Lower leg skin (tissue), 4 donors: ENCODE measurements at regions not wholly inside any gene's neighbourhood (a gene's known extent, or its start where the extent isn't known, plus 50 kb on each side); places are given as distances from the start of the nearest gene placed in this dataset.

Experiments
- DNase-seq, 2 donors: peaks; one replicate each; pipeline ENCODE4 v3.0.0-alpha.2; 2019; ENCODE audit warnings: low spot score in 2 of 2
- H3K4me3 ChIP-seq: fragments of 200-600 bp; sonication (generic); 2 replicates; pipeline ENCODE4 v1.5.1; 2017; ENCODE audit warnings: mild to moderate bottlenecking, low read depth; ENCODE audit not compliant: poor library complexity, severe bottlenecking
- POLR2A ChIP-seq, 2 donors: fragments of 450-650 bp; IDR thresholded peaks; one replicate each; pipeline ENCODE4 v1.6.1; 2016 to 2017; ENCODE audit warnings: antibody characterized with exemption in 2 of 2, mild to moderate bottlenecking in 1 of 2, moderate library complexity in 1 of 2
- WGBS, 2 donors: methylation state at CpG; one replicate each; pipeline ENCODE4 v1.1.5; 2018; 5-methylcytosine and 5-hydroxymethylcytosine counted together
- intact Hi-C: fragments of 100-400 bp; cut with DNase I; formaldehyde crosslinking; loops from one replicate; pipeline ENCODE4 v1.15.0; 2023; ENCODE audit warnings: low total_unique reads
- TF ChIP-seq, protein P1 (sequence below), 3 donors: fragments of 450-650 bp; IDR thresholded peaks; one replicate each; pipeline ENCODE4 v1.5.1; 2016; ENCODE audit warnings: antibody characterized with exemption in 3 of 3, mild to moderate bottlenecking in 3 of 3, moderate library complexity in 2 of 3

DNA sequence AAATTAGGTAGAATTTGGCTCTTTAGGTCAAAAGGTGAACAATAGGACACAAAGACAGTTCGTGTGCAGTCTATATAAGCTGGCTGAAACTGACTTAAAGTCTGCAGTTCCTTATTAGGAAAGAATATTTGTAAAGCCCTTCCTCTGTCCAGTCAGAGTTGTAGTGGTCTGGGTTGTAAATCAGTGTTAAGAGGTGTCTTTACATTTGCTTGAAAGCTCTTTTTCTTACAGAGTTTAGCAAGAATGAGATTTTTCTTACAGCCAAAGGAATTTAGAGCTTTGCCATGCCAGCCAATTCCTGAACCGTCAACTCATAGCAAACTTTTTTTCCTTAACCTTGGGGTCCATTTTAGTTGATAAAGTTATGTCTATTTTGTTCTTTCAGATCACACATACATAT lies 786.1 kb upstream of the CTNND2 start:
- intact Hi-C loops: no loop called here
- TF ChIP-seq, protein P1, sequence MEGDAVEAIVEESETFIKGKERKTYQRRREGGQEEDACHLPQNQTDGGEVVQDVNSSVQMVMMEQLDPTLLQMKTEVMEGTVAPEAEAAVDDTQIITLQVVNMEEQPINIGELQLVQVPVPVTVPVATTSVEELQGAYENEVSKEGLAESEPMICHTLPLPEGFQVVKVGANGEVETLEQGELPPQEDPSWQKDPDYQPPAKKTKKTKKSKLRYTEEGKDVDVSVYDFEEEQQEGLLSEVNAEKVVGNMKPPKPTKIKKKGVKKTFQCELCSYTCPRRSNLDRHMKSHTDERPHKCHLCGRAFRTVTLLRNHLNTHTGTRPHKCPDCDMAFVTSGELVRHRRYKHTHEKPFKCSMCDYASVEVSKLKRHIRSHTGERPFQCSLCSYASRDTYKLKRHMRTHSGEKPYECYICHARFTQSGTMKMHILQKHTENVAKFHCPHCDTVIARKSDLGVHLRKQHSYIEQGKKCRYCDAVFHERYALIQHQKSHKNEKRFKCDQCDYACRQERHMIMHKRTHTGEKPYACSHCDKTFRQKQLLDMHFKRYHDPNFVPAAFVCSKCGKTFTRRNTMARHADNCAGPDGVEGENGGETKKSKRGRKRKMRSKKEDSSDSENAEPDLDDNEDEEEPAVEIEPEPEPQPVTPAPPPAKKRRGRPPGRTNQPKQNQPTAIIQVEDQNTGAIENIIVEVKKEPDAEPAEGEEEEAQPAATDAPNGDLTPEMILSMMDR (IDR thresholded peaks at IDR 0.05): no peak
- no peak for TF ChIP-seq POLR2A (IDR thresholded peaks at IDR 0.05)
- 61 to 68% methylated on average over 2 of the region's 2 CpGs for WGBS, 2 donors
- H3K4me3 ChIP-seq: no peak overlapping the region
- DNase-seq: no peak

DNA sequence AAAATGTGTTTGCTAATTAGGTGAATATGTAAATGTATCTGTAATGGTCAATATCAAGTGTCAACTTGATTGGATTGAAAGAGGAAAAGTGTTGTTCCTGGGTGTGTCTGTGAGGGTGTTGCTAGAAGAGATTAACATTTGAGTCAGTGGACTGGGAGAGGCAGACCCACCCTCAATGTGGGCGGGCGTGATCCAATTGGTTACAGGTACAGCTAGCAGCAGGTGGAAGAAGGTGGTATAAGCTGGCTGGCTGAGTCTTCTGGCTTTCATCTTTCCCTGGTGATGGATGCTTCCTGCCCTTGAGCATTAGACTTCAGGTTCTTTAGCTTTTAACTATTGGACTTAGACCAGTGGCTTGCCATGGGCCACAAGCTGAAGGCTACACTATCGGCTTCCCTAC lies 779.0 kb upstream of the CTNND2 start:
- DNase-seq: no peak
- no peak overlapping the region for H3K4me3 ChIP-seq
- intact Hi-C loops: no loop called here
- WGBS, 2 donors: 49 to 78% methylated on average over 3 of the region's 3 CpGs
- TF ChIP-seq, protein P1 (IDR thresholded peaks at IDR 0.05): no peak
- no peak for TF ChIP-seq POLR2A (IDR thresholded peaks at IDR 0.05)

DNA sequence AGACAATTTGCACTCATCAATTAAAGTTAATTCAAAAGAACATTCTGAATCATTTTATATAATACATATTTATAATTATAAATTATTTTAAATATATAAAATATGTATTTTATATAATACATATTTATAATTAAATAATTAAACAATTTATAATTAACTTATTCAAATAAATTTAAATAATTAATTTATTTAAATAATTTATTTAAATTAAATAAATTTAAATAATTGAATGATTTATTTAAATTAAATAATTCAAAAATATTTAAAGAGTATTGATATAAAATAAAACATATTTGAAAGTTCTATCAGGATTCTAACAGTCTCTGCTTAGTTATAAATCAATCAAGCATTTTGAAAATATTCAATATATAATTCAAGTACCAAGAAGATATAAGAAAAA lies 775.5 kb upstream of the CTNND2 start:
- intact Hi-C loops: no loop called here
- no peak for DNase-seq
- TF ChIP-seq POLR2A (IDR thresholded peaks at IDR 0.05): no peak
- TF ChIP-seq, protein P1 (IDR thresholded peaks at IDR 0.05): no peak

DNA sequence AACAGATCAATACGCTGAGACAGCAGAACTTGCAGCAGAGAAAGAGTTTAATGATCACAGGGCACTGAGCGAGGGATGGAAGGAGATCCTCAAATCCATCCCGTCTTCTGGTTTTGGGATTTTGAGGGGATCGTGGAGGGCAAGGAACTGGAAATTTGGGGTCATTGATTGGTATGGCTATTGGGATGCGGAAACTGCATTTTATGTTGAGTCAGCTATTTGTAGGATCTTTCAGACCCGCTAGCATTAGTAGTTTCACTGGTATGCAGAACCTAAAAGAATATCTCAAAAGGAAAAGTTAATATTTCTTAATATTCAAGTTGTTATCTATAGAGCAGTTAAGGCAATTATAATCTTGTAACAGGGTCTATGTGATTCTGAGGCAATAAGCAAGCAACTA lies 771.7 kb upstream of the CTNND2 start:
- no peak for DNase-seq
- intact Hi-C loops: no loop called here
- 91 to 96% methylated on average over 6 of the region's 6 CpGs for WGBS, 2 donors
- TF ChIP-seq, protein P1 (IDR thresholded peaks at IDR 0.05): no peak
- TF ChIP-seq POLR2A (IDR thresholded peaks at IDR 0.05): no peak
- no peak overlapping the region for H3K4me3 ChIP-seq

More for the DNA sequence above, 775.5 kb upstream of the CTNND2 start:
- no peak overlapping the region for H3K4me3 ChIP-seq

DNA sequence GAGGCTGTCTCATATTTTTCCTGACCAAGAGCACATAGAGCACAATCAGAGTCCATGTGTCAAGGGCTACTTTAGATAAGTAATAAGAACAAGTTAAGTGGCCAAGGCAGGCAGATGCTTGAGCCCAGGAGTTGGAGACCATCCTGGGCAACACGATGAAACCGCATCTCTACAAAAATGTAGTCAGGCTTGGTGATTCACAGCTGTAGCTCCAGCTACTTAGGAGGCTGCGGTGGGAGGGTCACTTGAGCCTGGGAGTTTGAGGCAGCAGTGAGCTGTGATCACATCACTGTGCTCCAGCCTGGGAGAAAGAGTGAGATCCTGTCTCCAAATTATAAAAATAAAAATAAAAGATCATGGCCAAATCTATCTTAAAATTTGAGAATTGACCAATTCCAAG lies 767.9 kb upstream of the CTNND2 start:
- intact Hi-C loops: no loop called here
- DNase-seq: no peak
- H3K4me3 ChIP-seq: no peak overlapping the region
- WGBS, 2 donors: 80 to 89% methylated on average over 3 of the region's 3 CpGs
- TF ChIP-seq, protein P1 (IDR thresholded peaks at IDR 0.05): no peak
- TF ChIP-seq POLR2A (IDR thresholded peaks at IDR 0.05): no peak

DNA sequence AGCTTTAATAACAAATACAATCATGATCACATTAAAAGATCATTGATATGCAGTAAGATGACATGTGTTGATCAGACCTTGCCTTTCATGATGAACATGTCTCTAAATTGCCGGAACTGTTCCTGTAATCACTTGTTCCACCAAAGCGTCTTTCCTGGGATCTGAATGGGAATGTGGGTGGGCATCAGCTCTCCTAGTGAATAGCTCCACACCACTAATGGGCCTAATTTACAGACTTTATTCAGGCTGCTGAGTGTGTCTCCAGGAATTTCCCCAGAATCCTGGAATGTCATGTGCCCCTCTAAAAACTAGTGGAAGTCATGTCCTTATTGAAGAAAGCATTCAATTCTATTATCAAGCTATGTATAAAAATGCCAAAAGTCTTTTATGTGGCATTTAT lies 765.1 kb upstream of the CTNND2 start:
- no peak for TF ChIP-seq POLR2A (IDR thresholded peaks at IDR 0.05)
- TF ChIP-seq, protein P1 (IDR thresholded peaks at IDR 0.05): no peak
- no peak for DNase-seq
- H3K4me3 ChIP-seq: no peak overlapping the region
- intact Hi-C loops: no loop called here
- 61 to 90% methylated on average over 2 of the region's 2 CpGs for WGBS, 2 donors
